GM21723 (cell line): ENCODE measurements at regions not wholly inside any gene's neighbourhood (a gene's known extent, or its start where the extent isn't known, plus 50 kb on each side); places are given as distances from the start of the nearest gene placed in this dataset.

Experiments used
- ATAC-seq: cut with Tn5 transposase; IDR thresholded peaks from one replicate; pipeline ENCODE4 v1.9.1; 2021; ENCODE audit warnings: mild to moderate bottlenecking, moderate library complexity; ENCODE audit not compliant: unreplicated experiment

GRCh38 chr21:28547766-28548165, 444.9 kb downstream of the LTN1 start:
- ATAC-seq = no peak

- ATAC-seq = no peak
Observed at GRCh38 chr21:28543975-28544374, 448.7 kb downstream of the LTN1 start.

- no peak for ATAC-seq
Observed at GRCh38 chr21:28541371-28542112, 451.1 kb downstream of the LTN1 start.

- ATAC-seq = no peak
Observed at GRCh38 chr21:28540514-28540913, 452.2 kb downstream of the LTN1 start.

GRCh38 chr21:28539623-28539988, 453.1 kb downstream of the LTN1 start:
- ATAC-seq = no peak

- ATAC-seq = no peak
Observed at GRCh38 chr21:28538987-28539622, 453.6 kb downstream of the LTN1 start.

- ATAC-seq = no peak
Observed at GRCh38 chr21:28537371-28538079, 455.2 kb downstream of the LTN1 start.

GRCh38 chr21:28532446-28532845, 460.2 kb downstream of the LTN1 start:
- no peak for ATAC-seq

GRCh38 chr21:28523367-28523766, 469.3 kb downstream of the LTN1 start:
- ATAC-seq = no peak

- ATAC-seq = no peak
Observed at GRCh38 chr21:28522014-28522799, 470.5 kb downstream of the LTN1 start.

GRCh38 chr21:28518630-28519029, 474.0 kb downstream of the LTN1 start:
- ATAC-seq = no peak

GRCh38 chr21:28516991-28517592, 475.6 kb downstream of the LTN1 start:
- peak; percentile 97 for ATAC-seq

- ATAC-seq = no peak
Observed at GRCh38 chr21:28516021-28516420, 476.7 kb downstream of the LTN1 start.

- ATAC-seq = no peak
Observed at GRCh38 chr21:28513428-28513827, 479.2 kb downstream of the LTN1 start.

GRCh38 chr21:28509031-28509430, 483.6 kb downstream of the LTN1 start:
- ATAC-seq = no peak

- no peak for ATAC-seq
Observed at GRCh38 chr21:28508126-28508525, 484.6 kb downstream of the LTN1 start.

- ATAC-seq = no peak
Observed at GRCh38 chr21:28496517-28496916, 496.2 kb downstream of the LTN1 start.

- ATAC-seq = no peak
Observed at GRCh38 chr21:28492127-28492526, 500.6 kb downstream of the LTN1 start.

GRCh38 chr21:28489821-28490350, 502.8 kb downstream of the LTN1 start:
- no peak for ATAC-seq

GRCh38 chr21:28489162-28489561, 503.5 kb downstream of the LTN1 start:
- no peak for ATAC-seq
